Esophagus squamous epithelium (tissue), 4 donors: ENCODE measurements at regions not wholly inside any gene's neighbourhood (a gene's known extent, or its start where the extent isn't known, plus 50 kb on each side); places are given as distances from the start of the nearest gene placed in this dataset.

Source experiments
- CTCF ChIP-seq, 6 experiments: fragments of 450-650 bp in 4 of 6; fragments of 200-600 bp in 2 of 6; sonication (generic) in 2 of 6; IDR thresholded peaks; one replicate each; pipeline ENCODE4 v1.5.1; 2016 to 2019; ENCODE audit warnings: antibody characterized with exemption in 6 of 6, mild to moderate bottlenecking in 4 of 6, moderate library complexity in 4 of 6
- POLR2A ChIP-seq, 4 donors: fragments of 450-650 bp; IDR thresholded peaks; one replicate each; pipeline ENCODE4 v1.6.1; 2017; ENCODE audit warnings: antibody characterized with exemption in 4 of 4, mild to moderate bottlenecking in 4 of 4, moderate library complexity in 3 of 4

- TF ChIP-seq POLR2A (IDR thresholded peaks at IDR 0.05) (no peak), CTCF (IDR thresholded peaks at IDR 0.05) (no peak)
Observed at GRCh38 chr13:19090495-19090894, 91.1 kb downstream of the TUBA3C start.
